GM19463 (cell line): ENCODE measurements at regions not wholly inside any gene's neighbourhood (a gene's known extent, or its start where the extent isn't known, plus 50 kb on each side); places are given as distances from the start of the nearest gene placed in this dataset.

Source experiments
- ATAC-seq: cut with Tn5 transposase; IDR thresholded peaks from one replicate; pipeline ENCODE4 v1.9.1; 2021; ENCODE audit warnings: mild to moderate bottlenecking, moderate library complexity; ENCODE audit not compliant: unreplicated experiment

DNA sequence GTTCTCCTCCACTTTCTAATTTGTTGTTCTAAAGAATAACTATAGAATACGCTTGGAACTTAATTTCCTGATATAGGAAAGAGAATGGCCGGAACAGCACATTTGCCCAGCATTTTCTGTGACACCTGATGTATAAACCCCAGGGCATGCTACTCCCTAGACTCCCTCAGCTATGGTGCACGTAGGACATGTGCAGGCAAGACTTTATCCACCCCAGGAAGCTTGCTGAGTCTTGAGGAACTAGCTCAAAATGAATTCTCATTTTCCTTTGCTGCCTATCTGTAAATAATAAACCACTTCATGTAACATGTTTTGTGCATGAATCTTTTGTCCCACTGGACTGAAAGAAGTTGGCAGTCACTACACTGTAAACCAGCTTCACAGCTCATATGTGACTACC lies 535.8 kb upstream of the SLITRK1 start:
- no peak for ATAC-seq

DNA sequence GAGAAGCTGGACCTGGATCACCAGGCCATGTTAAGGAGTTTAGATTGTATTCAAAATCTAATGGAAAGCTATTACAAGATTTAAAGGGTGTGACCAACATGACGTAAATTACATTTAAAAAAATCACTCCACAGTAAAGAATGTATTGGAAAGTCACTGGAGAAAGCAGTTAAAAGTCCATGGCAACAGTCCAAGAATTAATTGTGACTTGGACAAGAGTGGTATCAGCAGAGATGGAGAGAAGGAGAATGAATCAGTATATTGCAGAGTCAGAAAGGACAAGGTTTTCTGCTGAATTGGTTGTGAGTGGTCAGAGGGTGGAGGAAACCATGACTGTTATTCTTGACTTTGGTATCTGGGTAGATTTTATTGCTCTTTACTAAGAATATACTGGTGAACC lies 535.1 kb upstream of the SLITRK1 start:
- ATAC-seq: no peak

DNA sequence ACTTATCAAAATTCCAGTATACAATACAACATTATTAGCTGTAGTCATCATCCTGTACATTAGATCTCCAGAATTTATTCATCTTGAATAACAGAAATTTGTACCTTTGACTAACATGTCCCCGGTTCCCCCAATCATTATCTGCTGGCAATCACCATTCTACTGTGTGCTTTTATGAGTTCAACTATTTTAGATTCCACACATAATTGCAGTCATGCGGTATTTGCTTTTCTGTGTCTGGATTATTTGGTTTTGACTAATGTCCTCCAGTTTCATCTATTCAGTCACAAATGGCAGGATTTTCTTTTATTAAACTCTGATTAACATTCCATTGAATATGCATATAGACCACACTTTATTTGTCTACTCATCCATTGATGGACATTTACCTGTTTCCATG lies 530.7 kb upstream of the SLITRK1 start:
- ATAC-seq: no peak

DNA sequence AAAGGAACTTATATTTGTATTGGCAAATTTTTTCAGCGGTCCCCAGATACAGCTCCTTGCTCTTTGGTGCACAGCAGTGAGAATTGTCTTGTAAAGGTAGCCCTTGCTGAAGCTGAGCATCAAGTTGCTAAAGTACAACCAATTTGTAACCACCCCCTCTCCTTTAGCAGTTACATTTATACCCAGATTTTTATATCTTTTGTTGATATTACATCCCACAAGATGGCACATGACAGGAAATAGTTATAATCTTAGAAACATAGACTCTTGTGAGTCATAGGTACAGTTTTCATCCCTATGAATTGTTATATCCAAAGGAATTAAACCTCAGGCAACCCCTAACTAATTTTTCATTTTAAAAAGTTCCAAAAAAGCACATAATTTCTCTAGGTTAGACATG lies 523.0 kb upstream of the SLITRK1 start:
- no peak for ATAC-seq

DNA sequence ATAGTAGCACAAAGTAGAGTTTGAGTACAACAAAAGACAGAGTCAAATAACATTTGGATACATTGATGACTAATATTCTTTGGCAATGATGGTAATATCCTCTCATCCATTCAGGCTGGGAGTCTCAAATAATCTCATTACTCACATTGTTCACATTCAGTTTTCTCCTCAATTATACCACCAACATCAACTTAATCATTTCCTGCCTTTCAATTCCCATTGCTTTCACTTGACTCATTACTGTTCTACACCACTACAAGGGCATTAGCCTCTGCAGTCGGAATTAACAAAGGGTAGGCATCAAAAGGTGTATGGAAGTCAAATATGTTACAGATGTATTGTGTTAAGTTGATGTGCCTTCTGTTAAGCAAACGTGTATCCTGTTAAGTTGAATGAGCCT lies 518.4 kb upstream of the SLITRK1 start:
- ATAC-seq: no peak

DNA sequence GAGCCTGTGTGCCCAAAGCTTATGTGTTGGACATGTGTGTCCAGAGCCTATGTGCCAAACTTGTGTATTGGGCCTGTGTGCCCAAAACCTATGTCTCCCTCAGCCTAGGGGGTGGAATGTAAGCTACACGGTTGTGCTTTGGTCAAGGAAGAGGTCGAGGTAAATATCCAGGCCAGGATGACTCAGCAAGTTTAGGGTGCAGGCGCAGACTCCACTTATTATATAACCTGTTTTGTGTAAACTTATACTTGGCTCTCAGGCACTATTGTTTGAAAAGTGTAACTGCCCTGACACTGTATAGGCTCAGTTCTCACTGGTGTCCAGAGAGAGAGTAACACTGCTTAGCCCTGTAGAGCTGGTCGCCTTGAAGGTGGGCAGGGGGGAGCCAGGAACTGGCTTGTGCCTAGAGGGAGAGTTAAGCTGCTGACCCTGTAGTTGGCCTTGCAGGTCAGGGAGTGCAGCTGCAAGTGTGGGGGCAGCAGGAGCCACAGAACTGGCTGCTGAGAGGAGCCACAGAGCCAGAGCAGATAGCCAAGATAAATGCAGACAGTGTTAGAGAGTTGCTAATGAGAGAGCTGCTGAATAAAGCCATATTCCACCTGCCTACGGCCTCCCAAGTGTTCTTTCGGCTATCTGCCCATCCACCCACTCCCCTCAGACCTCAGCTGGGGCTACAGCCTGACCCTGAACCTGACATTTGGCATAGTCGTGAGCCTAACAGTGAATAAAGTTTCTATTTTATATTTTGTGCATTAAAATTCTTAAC lies 517.2 kb upstream of the SLITRK1 start:
- no peak for ATAC-seq

DNA sequence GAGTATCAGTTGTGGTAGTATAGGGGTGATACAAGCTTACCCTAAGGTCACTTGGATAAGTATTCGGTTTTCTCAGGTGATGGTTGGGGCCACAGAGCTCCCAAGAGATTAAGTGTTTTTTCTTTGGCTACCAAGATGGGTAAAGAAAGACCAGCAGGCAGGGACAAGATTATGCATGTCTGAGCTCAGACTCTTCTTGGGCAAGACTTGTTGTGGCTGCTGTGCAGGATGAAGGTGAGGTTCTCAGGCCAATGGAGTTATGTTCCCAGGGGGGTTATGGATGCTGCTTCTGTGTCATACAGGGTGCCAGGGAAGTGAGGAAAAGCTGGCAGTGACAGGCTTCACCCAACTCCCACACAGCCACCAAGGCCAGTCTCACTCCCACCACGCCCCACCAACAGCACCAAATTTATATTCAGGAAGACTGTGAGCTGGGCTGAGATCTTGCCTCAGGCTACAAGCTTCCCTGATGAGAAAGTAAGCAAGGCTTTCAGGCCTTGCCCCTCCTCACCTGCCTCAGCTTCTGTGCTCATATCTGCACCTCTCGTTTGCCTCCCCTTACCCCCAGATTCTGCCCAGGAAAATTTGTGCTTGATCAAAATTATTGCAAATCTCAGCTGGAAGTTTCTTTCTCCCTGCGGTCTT lies 511.8 kb upstream of the SLITRK1 start:
- no peak for ATAC-seq

DNA sequence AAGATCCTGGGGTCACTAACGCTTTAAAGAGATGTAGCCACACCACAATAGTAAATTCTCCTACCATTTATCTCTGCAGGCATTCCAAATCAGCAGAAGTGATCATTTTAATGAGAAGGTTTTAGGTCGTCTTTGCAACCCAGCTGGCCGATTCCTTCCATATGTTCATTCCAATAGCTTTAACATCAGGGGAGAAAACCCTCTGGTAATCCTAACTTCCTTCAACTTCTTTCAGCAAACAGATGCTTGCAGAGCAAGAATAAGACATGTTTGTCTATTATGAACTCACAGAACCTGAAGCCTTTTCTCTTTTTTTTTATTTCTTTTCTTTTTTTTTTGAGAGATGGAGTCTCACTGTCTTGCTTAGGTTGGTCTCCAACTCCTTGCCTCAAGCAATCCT lies 498.6 kb upstream of the SLITRK1 start:
- no peak for ATAC-seq

DNA sequence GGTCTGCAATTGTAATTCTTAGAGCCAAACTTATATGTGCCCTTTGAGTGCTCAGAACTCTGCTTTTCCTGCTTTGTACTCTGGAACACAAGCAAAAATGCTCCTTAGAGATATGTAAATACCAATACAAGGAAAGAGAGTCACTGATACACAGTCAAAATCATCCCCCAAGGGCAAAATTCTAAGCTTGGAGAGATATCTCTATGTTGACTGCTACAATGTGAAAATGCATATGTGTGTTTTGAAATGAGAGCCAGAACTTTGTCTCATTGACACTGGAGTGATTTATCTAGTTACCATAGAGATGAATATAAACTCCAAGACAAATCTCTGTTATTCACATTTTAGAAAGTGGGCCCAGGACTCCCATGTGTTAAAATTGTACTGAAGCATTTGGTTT lies 494.8 kb upstream of the SLITRK1 start:
- no peak for ATAC-seq

DNA sequence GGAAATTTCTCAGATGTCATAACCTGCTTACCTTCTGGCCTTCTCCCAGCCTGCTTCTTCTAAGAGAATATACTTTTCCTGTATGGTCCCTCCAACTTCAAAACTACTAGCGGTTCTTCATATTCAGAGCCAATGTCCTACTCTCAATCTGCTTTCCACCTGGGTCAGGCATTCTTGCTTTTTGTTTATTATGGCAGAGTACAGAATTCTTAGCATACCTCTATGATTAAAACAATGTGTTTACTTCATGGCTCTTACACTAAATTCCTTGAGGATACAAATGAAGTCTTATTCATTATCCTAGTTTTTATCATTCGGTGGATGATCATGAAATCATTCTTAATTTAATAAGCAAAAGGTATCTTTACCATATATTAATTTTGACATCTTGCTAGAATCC lies 484.2 kb upstream of the SLITRK1 start:
- no peak for ATAC-seq

DNA sequence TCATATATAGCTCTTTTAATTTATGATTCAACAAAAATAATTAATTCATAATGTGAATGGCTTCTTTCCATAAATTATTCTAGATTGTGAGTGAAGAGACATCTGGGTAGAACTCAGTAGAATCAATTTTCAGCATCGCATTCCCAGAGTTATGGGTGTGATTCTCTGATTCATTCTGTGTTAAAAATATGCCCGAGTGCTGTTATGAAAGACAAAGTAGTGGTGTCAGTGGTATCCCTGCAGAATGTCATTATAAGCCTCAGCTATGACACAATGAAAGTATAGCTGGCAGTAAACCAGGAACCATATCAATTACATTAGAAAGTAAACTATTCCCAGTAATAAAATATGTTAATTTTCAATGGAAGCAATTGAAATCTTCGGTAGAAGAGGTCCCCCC lies 480.5 kb upstream of the SLITRK1 start:
- ATAC-seq: no peak

DNA sequence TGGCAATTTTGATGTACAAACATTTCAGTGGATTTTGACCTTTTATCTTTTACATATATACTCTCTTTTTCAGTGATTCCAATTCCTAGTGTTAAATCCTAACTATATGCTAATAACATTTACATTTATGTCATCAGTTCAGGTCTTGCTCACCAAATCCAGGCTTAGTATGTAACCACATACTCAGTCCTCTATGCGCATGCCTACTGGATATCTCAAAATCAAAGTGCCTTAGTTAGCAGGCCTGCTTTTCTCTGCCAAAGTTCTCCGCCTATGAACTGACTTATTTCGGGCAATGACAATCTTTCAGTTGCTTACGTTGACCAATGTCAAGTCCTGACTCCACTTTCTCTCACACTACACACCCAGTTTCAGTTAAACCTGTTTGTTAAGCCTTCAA lies 478.5 kb upstream of the SLITRK1 start:
- ATAC-seq: no peak

DNA sequence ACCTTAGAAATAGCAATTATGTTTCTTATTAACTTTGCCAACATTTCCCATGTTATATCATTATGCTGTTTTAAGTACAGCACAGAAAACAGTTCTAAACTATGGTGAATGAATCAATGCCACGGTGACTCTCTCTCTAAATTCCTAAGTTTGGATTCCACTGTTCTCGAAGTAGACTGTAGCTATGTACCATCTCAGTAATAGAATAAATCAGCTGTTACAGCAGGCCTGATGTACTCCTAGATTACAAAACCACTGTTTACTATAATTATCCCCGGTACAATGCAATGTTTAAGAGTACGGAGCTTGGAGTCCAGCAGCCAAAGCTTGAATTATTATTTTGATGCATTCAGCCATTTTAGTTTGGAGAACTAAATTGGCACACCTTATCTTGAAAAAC lies 476.3 kb upstream of the SLITRK1 start:
- ATAC-seq: no peak

DNA sequence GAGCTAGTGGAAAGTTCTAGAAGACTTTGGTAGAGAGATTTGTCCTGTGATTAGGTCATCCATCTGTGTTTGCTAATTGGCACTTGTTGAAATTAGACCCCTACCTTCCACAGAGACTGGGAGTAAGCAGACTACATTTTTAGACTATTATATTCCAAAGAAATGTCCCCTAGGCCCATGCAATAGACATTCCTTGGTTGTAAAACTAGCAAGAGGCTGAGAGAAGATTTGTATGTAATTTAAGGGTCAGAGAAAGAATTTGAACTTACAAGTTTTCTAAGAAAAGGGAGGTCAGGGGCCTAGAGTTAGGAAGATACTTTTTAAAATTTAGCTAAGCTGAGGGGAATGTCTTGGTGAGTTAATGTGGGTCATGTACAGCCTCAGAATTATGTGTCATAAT lies 470.7 kb upstream of the SLITRK1 start:
- ATAC-seq: no peak

DNA sequence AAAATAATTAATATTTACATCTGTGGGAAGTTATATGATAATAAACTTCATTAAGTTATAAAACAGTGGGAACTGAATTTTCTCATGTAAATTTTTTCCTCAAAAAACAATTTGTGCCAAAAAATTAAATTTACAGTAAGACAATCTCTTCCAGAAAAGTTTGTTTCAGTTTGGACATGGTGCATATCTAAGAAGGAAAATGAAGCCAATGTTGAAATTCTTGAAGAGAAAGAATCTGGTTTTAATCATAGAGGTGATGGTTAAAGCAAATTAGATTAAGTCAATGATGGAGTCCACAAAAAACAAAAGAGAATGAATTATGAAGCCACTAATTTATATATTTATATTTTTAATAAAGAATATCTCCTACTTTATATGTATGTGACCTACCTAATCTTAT lies 457.2 kb upstream of the SLITRK1 start:
- ATAC-seq: no peak

DNA sequence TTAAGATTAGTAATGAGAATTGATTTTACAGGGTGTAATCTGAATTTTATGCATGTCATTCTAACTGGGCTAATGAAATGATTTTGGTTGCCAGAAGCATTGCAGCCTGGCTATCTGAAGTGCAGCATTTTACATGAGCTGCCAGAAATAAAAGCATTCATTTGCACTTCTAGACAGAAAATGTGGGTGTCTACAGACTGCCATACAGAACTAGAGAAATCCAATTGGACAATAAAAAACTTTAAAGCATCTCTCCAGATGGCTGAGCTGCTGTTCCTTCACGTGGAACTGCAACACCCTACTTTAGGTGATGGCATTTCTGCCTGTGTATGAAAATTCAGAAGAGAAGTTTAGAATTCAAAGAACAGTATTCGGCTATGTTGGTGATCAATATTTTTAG lies 450.1 kb upstream of the SLITRK1 start:
- ATAC-seq: no peak

DNA sequence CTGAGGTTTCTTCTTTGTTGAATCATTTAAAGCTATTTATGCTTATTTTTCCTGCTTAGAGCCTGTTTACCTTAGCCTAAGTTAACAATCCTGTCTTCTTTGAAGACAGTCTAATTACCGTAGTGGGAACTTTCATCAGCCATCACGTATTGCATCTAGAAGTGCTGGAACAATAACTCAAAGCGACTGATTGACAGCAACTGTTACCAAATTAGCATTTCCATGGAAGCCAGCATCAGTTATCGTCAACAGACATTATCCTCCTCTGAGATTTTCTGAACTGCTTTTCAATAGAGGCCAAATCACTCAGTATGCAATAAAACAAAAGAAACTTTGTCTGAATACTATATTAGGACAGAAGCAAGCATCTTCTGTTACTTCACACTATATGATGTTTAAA lies 433.3 kb upstream of the SLITRK1 start:
- ATAC-seq: no peak

DNA sequence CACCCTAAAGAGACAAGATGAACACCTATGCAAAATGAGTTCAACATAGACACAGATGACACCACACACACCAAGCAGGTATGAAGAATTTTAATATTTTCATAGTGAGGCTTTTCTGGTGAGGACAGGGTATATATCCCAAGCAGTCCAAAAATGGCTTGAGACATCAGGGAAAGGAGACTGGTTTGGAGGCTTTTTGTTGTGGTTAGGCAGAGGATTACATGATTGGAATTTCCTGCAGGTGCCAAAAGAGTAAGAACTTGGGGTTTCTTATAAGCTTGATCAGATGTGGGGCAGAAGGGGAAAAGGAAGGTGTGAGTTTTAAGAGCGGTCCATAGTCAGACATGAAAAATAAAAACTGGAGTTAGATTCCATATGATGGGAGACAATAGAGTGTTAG lies 420.8 kb upstream of the SLITRK1 start:
- no peak for ATAC-seq

DNA sequence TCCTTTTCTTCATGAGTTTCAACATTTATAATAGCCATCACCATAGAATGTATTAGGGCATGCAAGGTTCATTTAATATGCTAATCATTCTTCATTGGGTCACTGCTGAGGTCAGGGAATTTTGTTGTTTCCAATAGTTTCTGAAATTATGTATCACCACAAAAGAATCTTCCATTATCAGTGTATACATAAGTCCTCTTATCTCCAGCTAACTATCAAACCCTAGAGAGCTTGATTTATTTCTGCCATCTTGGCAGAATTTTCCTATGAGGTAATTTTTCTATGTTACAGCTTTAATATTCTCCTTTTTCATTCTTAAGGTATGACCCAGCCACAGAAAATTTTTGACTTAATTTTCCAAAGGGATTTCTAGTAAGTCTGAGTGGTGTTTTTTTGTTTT lies 415.0 kb upstream of the SLITRK1 start:
- no peak for ATAC-seq

DNA sequence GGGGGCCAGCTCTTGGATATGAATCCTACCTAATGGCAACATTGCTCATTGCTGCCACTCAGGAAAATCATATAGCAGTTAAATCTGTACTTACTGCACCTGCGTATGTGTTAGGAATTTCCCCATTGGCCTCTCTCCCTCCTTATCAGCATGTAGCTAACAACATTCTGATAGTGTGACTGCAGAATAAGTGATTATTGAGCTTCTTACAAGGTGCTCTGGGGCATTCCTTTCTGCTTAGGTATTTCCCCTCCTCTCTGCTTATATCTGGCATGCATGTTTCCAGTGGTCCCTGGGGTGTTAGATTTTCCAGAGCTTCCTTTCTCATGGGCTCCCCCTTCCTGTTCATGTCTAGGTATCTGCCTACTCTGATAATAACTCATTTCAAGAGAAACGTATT lies 414.1 kb upstream of the SLITRK1 start:
- ATAC-seq: no peak

DNA sequence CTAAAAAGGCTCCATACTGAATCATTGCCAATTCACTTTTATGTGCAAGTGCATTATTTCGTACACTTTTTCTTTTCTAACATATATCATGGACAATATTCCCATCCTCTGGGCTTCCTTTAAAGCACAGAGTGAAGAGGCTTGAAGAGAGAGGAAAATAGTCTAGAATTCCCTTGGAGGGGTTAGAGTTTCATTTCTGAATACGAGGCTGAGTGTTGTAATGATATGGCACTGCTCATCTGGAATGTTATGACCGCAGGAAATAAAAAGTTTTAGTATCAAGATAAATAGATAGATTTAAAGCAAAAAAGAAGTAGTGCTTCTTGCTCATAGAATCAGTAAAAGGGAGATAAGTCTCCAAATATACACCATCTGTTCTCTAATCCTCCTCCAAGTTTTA lies 412.3 kb upstream of the SLITRK1 start:
- ATAC-seq: no peak

DNA sequence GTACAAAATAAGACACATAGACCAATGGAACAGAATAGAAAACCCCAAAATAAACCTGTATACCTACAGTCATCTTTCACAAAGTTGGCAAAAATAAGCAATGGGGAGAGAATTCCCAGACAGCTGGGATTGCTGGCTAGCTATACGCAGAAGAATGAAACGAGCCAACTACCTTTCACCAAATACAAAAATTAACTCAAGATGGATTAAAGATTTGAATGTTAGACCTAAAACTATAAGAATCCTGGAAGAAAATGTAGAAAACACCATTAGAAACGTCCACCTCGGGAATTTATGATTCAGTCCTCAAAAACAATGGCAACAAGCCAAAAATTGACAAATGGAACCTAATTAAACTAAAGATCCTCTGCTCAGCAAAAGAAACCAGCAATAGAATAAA lies 408.1 kb upstream of the SLITRK1 start:
- ATAC-seq: no peak

DNA sequence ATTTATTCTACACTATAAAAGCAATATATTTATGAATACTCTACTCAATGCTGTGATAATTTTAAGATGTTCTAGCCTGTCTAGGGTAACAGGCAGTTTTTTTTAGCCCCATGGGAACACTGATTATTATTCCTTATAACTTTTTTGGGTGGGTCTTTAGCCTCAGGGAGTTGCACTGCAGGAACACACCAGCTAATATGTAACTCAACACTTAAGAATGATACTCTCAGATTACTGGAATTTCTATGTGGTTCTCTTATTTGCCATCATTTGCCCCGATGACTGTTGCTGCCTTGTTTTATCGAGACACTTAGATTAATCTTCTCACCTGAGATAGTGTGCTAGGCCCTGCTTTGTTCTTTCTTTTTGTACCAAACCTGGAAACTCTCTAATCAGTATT lies 396.9 kb upstream of the SLITRK1 start:
- no peak for ATAC-seq
